ENCODE measurements at regions not wholly inside any gene's neighbourhood (a gene's known extent, or its start where the extent isn't known, plus 50 kb on each side); places are given as distances from the start of the nearest gene placed in this dataset.

DNA sequence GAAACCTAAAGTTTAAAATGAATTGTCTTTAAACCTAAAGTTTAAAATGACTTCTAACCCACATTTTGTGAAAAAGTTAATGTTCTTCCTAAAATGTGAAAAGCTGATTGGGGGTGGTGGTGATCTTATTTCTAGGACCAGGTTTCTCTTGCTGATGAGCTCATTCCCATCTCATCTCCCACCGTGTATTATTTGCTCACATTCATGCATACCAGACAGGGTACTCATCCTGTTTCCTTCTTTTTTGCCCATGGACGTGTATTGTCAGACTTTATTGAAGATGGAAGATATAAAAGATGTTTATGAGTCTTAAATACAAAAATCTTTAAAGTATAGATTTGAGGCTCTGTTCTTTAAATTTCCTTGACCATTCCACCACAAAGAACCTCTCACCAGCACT is 70.1 kb upstream of the MPHOSPH6 start:
- TF ChIP-seq CTCF (conservative IDR thresholded peaks at IDR 0.05; ENCODE audit: low read depth, low read length) (no peak), POLR2A (IDR thresholded peaks at IDR 0.05; ENCODE audit: low read depth, low read length) (no peak), FOS (IDR thresholded peaks at IDR 0.05; ENCODE audit: low read depth, low read length) (no peak), USF2 (IDR thresholded peaks at IDR 0.05; ENCODE audit: low read depth, low read length) (no peak), CEBPB (IDR thresholded peaks at IDR 0.05; ENCODE audit: low read depth, low read length) (no peak), RCOR1 (IDR thresholded peaks at IDR 0.05; ENCODE audit: insufficient replicate concordance, low read length) (no peak), CHD1 (IDR thresholded peaks at IDR 0.05; ENCODE audit: low read depth, low read length) (no peak), RAD21 (IDR thresholded peaks at IDR 0.05; ENCODE audit: low read length) (no peak)
- TF ChIP-seq, protein P1, sequence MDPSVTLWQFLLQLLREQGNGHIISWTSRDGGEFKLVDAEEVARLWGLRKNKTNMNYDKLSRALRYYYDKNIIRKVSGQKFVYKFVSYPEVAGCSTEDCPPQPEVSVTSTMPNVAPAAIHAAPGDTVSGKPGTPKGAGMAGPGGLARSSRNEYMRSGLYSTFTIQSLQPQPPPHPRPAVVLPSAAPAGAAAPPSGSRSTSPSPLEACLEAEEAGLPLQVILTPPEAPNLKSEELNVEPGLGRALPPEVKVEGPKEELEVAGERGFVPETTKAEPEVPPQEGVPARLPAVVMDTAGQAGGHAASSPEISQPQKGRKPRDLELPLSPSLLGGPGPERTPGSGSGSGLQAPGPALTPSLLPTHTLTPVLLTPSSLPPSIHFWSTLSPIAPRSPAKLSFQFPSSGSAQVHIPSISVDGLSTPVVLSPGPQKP (IDR thresholded peaks at IDR 0.05; ENCODE audit: borderline replicate concordance, low read depth, low read length), result no peak
